GM21367 (cell line): ENCODE measurements at regions not wholly inside any gene's neighbourhood (a gene's known extent, or its start where the extent isn't known, plus 50 kb on each side); places are given as distances from the start of the nearest gene placed in this dataset.

ENCODE experiments used
- ATAC-seq: cut with Tn5 transposase; IDR thresholded peaks from one replicate; pipeline ENCODE4 v1.9.1; 2021; ENCODE audit not compliant: unreplicated experiment

DNA sequence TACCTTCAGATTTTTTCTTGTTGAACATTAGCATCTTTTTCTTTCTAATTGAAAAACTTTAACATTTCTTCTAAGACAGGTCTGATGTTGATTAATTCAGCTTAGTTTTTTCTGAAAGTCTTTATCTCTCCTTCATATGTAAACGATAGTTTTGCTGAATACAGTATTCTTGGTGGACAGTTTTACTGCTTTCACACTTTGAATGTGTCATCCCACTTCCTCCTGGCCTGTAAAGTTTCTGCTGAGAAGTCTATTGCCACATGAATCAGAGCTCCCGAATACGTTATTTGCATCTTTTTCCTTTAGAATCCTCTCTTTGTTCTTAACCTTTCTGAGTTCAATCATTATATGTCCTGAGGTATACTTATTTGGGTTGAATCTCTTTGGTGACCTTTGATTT is 344.2 kb downstream of the OLFM3 start:
- no peak for ATAC-seq

- ATAC-seq: no peak
Observed at GRCh38 chr1:101653482-101653946, 343.2 kb downstream of the OLFM3 start.

GRCh38 chr1:101664726-101665125 is 332.0 kb downstream of the OLFM3 start:
- ATAC-seq: no peak

DNA sequence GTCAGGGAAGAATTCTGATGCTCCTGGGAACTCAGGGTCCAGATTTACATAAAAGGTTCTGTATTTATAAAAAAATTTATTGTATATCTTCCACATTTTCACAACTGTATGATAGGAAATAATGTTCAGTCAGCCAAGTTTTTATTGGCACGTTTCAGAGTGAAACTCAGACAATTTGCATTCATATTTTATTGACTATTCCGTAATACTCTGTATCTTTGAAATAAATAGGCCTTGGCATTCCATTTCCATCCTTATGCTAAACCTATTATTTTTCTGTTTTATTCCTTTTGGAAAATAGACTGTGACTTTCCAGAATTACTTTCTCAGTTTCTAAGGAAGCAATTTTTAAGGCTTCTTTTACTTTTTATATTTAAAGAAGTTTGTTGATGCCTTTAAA is 329.0 kb downstream of the OLFM3 start:
- ATAC-seq: no peak

DNA sequence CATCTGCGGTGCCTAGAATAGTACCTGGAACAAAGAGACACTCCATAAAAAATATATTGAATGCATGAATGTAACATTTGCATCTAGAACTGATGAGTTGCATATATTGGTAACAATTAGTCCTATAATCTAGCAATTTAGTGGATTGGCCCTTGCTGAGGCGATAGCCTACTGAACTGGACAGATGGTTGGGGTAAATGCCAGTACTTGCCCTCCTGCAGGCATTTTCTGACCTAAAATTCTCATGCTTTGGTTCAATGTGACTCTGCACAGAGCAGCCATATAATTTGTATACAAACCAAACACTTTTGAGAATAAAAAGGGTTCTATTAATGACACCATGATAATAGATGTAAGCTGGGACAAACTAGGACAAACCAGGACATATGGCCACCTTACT is 313.6 kb downstream of the OLFM3 start:
- no peak for ATAC-seq

DNA sequence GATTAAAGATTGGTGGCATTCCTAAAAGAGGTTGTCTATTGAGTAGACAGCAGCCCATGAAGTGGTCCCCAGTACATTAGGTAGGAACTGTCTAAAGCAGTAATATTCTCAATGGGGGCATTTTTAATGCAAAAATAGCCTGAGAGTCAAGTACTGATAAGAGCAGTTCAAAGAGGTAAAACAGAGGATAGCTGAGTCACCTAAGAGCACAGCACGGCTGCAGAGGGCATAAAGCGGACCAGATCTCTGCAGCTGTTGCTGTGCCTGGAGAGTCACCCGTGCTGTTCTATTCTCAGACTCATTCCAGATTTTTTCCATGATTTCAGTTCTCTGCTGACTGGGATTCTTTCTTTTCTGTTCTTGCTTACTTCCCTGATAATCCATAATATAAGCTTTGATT is 313.2 kb downstream of the OLFM3 start:
- ATAC-seq: no peak

- ATAC-seq: peak; percentile 56
Observed at GRCh38 chr1:101697072-101697471, 299.7 kb downstream of the OLFM3 start.

GRCh38 chr1:101698681-101699080 is 298.0 kb downstream of the OLFM3 start:
- ATAC-seq: no peak

- no peak for ATAC-seq
Observed at GRCh38 chr1:101704895-101705294, 291.8 kb downstream of the OLFM3 start.

GRCh38 chr1:101706366-101706765 is 290.4 kb downstream of the OLFM3 start:
- ATAC-seq: no peak

DNA sequence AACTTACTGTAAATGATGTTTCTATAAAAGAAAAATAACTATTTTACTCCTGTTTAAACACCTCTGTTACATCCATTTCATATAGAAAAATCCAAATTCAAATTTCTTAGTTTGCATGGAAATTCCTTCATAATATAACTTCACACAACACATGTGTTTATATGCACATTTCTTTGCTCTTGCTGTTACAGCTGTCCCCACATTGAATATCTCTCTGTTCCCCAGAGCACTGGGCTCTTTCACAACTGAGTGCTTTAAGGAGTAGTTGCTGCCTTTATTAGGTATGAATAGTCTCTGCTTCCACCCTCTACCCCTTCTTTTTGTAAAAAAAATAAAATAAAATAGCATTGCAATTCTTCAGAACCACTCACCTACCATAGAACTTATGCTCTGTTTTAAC is 287.0 kb downstream of the OLFM3 start:
- ATAC-seq: no peak

- no peak for ATAC-seq
Observed at GRCh38 chr1:101713760-101714159, 283.0 kb downstream of the OLFM3 start.

GRCh38 chr1:101723415-101723814 is 273.3 kb downstream of the OLFM3 start:
- ATAC-seq: peak; percentile 62

DNA sequence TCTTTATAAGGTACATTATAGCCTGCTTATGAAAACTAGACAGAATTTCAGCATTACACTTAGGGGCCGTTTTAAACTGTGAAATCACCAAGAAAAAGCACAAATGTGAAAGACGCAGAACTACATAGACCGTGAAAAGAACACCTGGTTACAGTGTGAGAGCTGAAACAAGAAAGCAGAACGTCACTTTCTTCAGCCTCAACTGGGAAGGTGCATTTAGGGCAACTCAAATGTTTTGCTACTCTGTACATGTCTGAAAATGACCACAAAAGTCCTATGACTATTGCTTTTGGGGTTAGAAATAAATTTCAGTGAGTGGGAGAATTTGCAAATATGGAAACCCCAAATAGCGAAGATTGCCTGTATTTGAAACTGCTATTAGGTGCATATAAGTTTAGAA is 268.7 kb downstream of the OLFM3 start:
- ATAC-seq: no peak

DNA sequence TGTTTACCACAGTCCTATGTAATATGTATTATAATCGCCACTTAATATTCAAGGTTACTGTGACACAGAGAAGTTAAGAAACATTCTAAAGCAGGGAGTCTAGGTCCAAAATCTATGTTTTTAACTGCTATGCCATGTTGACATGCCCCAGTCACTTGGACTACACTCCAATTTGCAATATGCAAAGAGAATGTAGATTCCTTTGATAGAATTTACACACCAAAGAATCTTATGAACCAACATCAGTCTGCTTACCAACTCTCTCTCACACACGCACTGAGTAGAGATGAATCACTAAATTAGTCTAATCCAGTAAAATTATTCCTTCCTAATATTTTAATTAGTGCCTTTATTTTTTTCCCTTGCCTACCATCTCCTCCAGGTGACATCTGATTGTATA is 266.2 kb downstream of the OLFM3 start:
- ATAC-seq: no peak

GRCh38 chr1:101732261-101732660 is 264.5 kb downstream of the OLFM3 start:
- ATAC-seq: peak; percentile 70

DNA sequence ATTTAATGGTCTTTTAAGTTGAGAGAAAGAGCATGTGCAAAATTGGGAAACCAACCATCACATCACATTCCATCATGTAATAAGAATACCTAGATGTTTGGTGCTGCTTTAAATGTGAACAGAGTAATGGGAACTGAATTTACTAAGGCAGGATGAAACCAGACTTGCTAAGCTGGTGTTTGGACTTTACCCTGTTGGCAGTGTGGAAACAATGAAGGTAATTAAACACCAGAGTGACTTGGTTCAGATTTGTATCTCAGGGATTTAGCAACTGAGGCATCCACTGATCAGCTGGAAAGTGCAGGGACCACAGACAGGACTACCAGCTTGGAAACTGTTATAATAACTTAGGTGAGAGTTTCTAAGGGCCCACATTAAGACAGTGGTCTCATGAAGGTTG is 263.4 kb downstream of the OLFM3 start:
- no peak for ATAC-seq

DNA sequence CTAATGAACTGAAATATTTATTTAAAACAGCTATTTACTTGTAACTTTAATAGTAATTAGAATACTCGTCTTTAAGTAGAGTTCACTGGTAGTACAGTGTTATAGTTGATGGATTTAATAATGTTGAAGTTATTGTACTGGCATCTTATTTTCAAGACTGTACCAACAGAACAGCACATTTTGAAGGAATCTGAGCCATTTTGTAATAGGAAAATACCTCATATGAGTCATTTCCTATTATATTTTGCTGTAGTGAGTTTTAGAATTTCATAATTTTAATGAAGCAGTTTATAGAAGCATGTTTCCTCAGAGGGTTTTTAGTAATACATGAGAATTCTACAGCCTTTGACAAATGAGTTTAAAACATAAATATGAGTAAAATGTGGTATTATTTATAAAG is 258.3 kb downstream of the OLFM3 start:
- ATAC-seq: no peak

- ATAC-seq: no peak
Observed at GRCh38 chr1:101739146-101739545, 257.6 kb downstream of the OLFM3 start.

- ATAC-seq: no peak
Observed at GRCh38 chr1:101739826-101740330, 256.8 kb downstream of the OLFM3 start.

- no peak for ATAC-seq
Observed at GRCh38 chr1:101741910-101742309, 254.8 kb downstream of the OLFM3 start.

DNA sequence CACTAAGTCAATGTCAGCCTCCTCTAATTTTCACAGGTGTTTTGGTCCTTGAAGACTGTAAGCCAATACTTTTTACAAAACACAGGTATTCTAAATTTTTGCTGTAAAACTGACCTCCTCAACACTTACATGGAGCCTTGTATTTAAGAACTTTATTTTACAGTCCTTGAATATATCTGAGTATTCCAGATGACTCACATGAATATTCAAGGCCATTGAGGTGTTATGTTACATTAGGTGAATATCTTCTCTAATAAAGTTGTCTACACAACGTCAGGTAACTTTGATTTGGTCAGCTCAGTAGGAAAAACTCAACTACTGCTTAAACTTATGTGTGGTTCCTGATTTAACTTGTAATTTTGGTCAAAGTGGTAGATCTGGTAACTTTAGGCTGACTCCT is 254.2 kb downstream of the OLFM3 start:
- no peak for ATAC-seq

- ATAC-seq: no peak
Observed at GRCh38 chr1:101745551-101746270, 251.0 kb downstream of the OLFM3 start.
